ENCODE measurements at regions not wholly inside any gene's neighbourhood (a gene's known extent, or its start where the extent isn't known, plus 50 kb on each side); places are given as distances from the start of the nearest gene placed in this dataset.
A peak's percentile ranks its signal among the peaks of the same experiment; 100 is the strongest.

DNA sequence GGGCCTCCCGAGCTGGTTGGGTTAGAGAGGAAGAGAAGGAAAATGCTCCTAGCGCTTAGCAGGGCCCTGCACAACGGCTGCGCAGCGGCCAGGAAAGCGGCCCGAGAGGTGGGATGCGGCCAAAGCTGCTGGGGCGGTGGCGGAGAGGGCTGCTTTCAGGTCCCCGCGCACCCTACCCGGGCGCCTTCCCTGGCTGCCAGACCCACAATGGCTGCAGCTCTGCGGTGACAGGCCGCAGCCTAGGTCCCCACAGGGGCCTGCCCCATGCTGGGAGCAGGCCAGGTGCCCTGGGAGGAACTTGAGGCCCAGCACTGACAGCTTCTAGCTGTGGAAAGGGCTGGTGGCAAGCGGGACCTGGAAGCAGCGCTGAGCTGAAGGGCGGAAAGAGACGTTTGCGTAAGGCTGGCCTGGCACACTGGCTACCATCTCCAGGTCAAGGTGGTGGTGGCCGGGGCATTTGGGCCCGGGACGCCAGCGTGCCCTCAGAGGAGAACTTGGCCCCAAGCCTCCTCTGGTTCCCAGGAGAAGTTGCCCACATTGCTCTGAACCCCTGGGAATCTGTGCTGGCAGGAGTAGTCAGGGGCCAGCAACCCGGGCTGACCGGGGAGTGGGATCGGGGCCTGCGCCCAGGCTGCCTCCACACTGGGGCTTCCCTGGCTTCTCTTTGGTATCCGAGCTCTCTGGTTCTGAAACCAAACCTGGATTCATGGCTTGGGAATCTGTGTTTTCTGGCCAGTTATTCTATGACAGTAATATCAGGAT, 72.9 kb upstream of the ZNF804B start:
- Histone ChIP-seq H3K4me2 (ENCODE audit: insufficient read depth in 1 of 2, low read depth in 2 of 2, low read length in 2 of 2) (no peak overlapping the region), H2AK5ac (ENCODE audit: low read depth, low read length) (no peak overlapping the region), H3K18ac (ENCODE audit: extremely low read depth, low read length) (no peak overlapping the region; the same call in 1 of the 2 replicates), H2AFZ (ENCODE audit: low read length) (no peak overlapping the region), H3K9ac (replicated peaks in 1 of 4; ENCODE audit: extremely low read depth in 1 of 4, low read depth in 3 of 4, low read length in 3 of 4) (no peak overlapping the region), H2BK15ac (ENCODE audit: low read length) (no peak overlapping the region), H4K8ac (ENCODE audit: extremely low read depth, insufficient read depth, low read length) (peak overlapping the region; percentile 51; the same call in 1 of the 2 replicates), H4K5ac (ENCODE audit: insufficient read length, low read depth, low read length) (no peak overlapping the region), H3K23ac (ENCODE audit: insufficient read length) (no peak overlapping the region), H3K14ac (ENCODE audit: insufficient read length) (no peak overlapping the region), H3K4me3 (ENCODE audit: extremely low read depth in 1 of 4, insufficient read depth in 2 of 4, low read depth in 3 of 4, low read length in 4 of 4) (no peak overlapping the region), H3K27me3 (replicated peaks in 1 of 4; ENCODE audit: control insufficient read depth in 3 of 4, extremely low read depth in 1 of 4, insufficient read depth in 3 of 4, low read length in 3 of 4) (no peaks in the 10 kb centered on the region), H3K79me1 (ENCODE audit: low read depth, low read length) (no peaks in the 10 kb centered on the region), H2BK5ac (ENCODE audit: low read depth, low read length) (no peak overlapping the region), H2BK120ac (replicated peaks; ENCODE audit: low read depth, low read length) (no peak overlapping the region), H3K27ac (ENCODE audit: low read depth, low read length) (no peak overlapping the region), H3K9me3 (ENCODE audit: insufficient read depth in 2 of 2, low read depth in 1 of 2, low read length in 1 of 2) (no peaks in the 10 kb centered on the region), H3K4ac (replicated peaks; ENCODE audit: insufficient read length, low read depth, low read length) (no peak overlapping the region), H3K23me2 (ENCODE audit: low read depth, low read length) (no peaks in the 10 kb centered on the region), H3K79me2 (ENCODE audit: control insufficient read depth in 1 of 2, insufficient read depth in 2 of 2, low read length in 2 of 2) (no peaks in the 10 kb centered on the region), H4K91ac (replicated peaks; ENCODE audit: insufficient read length, low read length) (no peak overlapping the region), H3K36me3 (ENCODE audit: control insufficient read depth in 2 of 4, insufficient read depth in 4 of 4, low read length in 3 of 4) (no peaks in the 10 kb centered on the region), H3K4me1 (replicated peaks in 1 of 4; ENCODE audit: control insufficient read depth in 3 of 4, insufficient read depth in 4 of 4, low read length in 3 of 4) (no peaks in the 10 kb centered on the region; a peak in 2 of 7 replicates), H3K56ac (replicated peaks; ENCODE audit: insufficient read length, low read depth, low read length) (no peak overlapping the region), H2BK20ac (ENCODE audit: low read length) (no peak overlapping the region), H2BK12ac (ENCODE audit: low read depth, low read length) (no peak overlapping the region), H4K20me1 (replicated peaks in 1 of 2; ENCODE audit: control insufficient read depth in 1 of 2, insufficient read depth in 2 of 2, low read length in 2 of 2) (no peaks in the 10 kb centered on the region)
- POLR2A ChIA-PET (ENCODE audit: partially characterized antibody) = no interaction called here
- no peak for FAIRE-seq
- no peak for DNase-seq (ENCODE audit: low read depth in 1 of 2, low spot score in 2 of 2)
- 92% methylated on average over 29 of the region's 30 CpGs; no CpG with 5 or more reads in 1 of the 2 experiments for WGBS, 2 experiments (ENCODE audit: extremely low coverage in 1 of 2, insufficient coverage in 1 of 2, insufficient read length in 1 of 2, insufficient replicate concordance in 2 of 2, low coverage in 1 of 2, low lambda C conversion rate in 2 of 2, missing lambda C conversion rate in 1 of 2)
- CTCF ChIA-PET (ENCODE audit: partially characterized antibody) = interaction anchor here (0.6 kb wide), 1 partner anchor 7 kb away, joined by 3 read pairs; no protein-coding TSS in a partner anchor
- TF ChIP-seq SIN3A (conservative IDR thresholded peaks at IDR 0.05 in 1 of 2, IDR thresholded peaks at IDR 0.05 in 1 of 2; ENCODE audit: low read depth in 1 of 2, low read length in 2 of 2) (no peak), EGR1 (IDR thresholded peaks at IDR 0.05; ENCODE audit: borderline replicate concordance, low read depth, low read length) (no peak), MAFK (IDR thresholded peaks at IDR 0.05; ENCODE audit: low read depth, low read length) (no peak), GABPA (IDR thresholded peaks at IDR 0.05; ENCODE audit: borderline replicate concordance, insufficient read depth, low read length) (no peak), CREB1 (IDR thresholded peaks at IDR 0.05) (no peak), JUND (IDR thresholded peaks at IDR 0.05; ENCODE audit: low read length) (no peak), MAX (IDR thresholded peaks at IDR 0.05) (no peak), SP2 (IDR thresholded peaks at IDR 0.05; ENCODE audit: low read length) (no peak), USF2 (IDR thresholded peaks at IDR 0.05; ENCODE audit: low read length) (no peak), ATF2 (IDR thresholded peaks at IDR 0.05; ENCODE audit: low read length) (no peak)
